ENCODE measurements at regions not wholly inside any gene's neighbourhood (a gene's known extent, or its start where the extent isn't known, plus 50 kb on each side); places are given as distances from the start of the nearest gene placed in this dataset.

GRCh38 chr17:34125010-34125409 lies 130.1 kb upstream of the CCL2 start:
- Mint-ChIP-seq H3K27ac (no peak overlapping the region), H3K27me3 (peaks cover 30 to 37% (median 30%) of the 10 kb centered on the region in 3 donors), H3K4me1 (no peaks in the 10 kb centered on the region), H3K9me3 (peaks cover 0 to 4% (median 0%) of the 10 kb centered on the region in 7 donors), H3K4me3 (peak overlapping the region in 1 of 8 donors; percentile 54), H3K36me3 (no peaks in the 10 kb centered on the region)
- DNase-seq (no peak), ATAC-seq (ENCODE audit: low read depth in 2 of 2) (no peak)

GRCh38 chr17:34125921-34126320 lies 129.2 kb upstream of the CCL2 start:
- no peak for DNase-seq
- peaks cover 0 to 4% (median 0%) of the 10 kb centered on the region in 7 donors for H3K9me3 Mint-ChIP-seq
- no peaks in the 10 kb centered on the region for H3K4me1 Mint-ChIP-seq
- H3K27ac Mint-ChIP-seq = no peak overlapping the region
- peaks cover 24 to 39% (median 26%) of the 10 kb centered on the region in 3 donors for H3K27me3 Mint-ChIP-seq
- H3K4me3 Mint-ChIP-seq = no peak overlapping the region
- no peak for ATAC-seq (ENCODE audit: low read depth in 2 of 2)
- H3K36me3 Mint-ChIP-seq = no peaks in the 10 kb centered on the region

GRCh38 chr17:34126496-34126895 lies 128.6 kb upstream of the CCL2 start:
- Mint-ChIP-seq H3K36me3 (no peaks in the 10 kb centered on the region), H3K27me3 (peaks cover 19 to 37% (median 24%) of the 10 kb centered on the region in 3 donors), H3K4me3 (no peak overlapping the region), H3K27ac (no peak overlapping the region), H3K4me1 (no peaks in the 10 kb centered on the region), H3K9me3 (peaks cover 0 to 4% (median 0%) of the 10 kb centered on the region in 7 donors)
- ATAC-seq (ENCODE audit: low read depth in 2 of 2) = no peak
- no peak for DNase-seq

- H3K27me3 Mint-ChIP-seq = peaks cover 14 to 32% (median 23%) of the 10 kb centered on the region in 3 donors
Measured at GRCh38 chr17:34126965-34127364, 128.1 kb upstream of the CCL2 start.

GRCh38 chr17:34130544-34130943 lies 124.5 kb upstream of the CCL2 start:
- Mint-ChIP-seq H3K36me3 (no peaks in the 10 kb centered on the region), H3K4me1 (no peaks in the 10 kb centered on the region), H3K27ac (no peak overlapping the region), H3K27me3 (peaks cover 11 to 28% (median 14%) of the 10 kb centered on the region in 3 donors), H3K4me3 (no peak overlapping the region), H3K9me3 (peaks cover 0 to 1% (median 0%) of the 10 kb centered on the region in 7 donors)
- ATAC-seq (ENCODE audit: low read depth in 2 of 2) = no peak
- no peak for DNase-seq

More at GRCh38 chr17:34126965-34127364, 128.1 kb upstream of the CCL2 start:
- no peaks in the 10 kb centered on the region for H3K4me1 Mint-ChIP-seq
- DNase-seq (no peak), ATAC-seq (ENCODE audit: low read depth in 2 of 2) (no peak)
- H3K4me3 Mint-ChIP-seq = no peak overlapping the region
- H3K9me3 Mint-ChIP-seq = peaks cover 0 to 4% (median 0%) of the 10 kb centered on the region in 7 donors
- no peak overlapping the region for H3K27ac Mint-ChIP-seq
- no peaks in the 10 kb centered on the region for H3K36me3 Mint-ChIP-seq

- Mint-ChIP-seq H3K27ac (no peak overlapping the region), H3K9me3 (no peaks in the 10 kb centered on the region), H3K4me3 (no peak overlapping the region), H3K4me1 (no peaks in the 10 kb centered on the region), H3K27me3 (peaks cover 11 to 27% (median 14%) of the 10 kb centered on the region in 3 donors), H3K36me3 (no peaks in the 10 kb centered on the region)
- ATAC-seq (ENCODE audit: low read depth in 2 of 2) (no peak), DNase-seq (no peak)
Measured at GRCh38 chr17:34131386-34131785, 123.7 kb upstream of the CCL2 start.

GRCh38 chr17:34133350-34133749 lies 121.7 kb upstream of the CCL2 start:
- Mint-ChIP-seq H3K36me3 (no peaks in the 10 kb centered on the region), H3K27me3 (peaks cover 14 to 17% (median 14%) of the 10 kb centered on the region in 3 donors), H3K27ac (no peak overlapping the region), H3K9me3 (no peaks in the 10 kb centered on the region), H3K4me3 (no peak overlapping the region), H3K4me1 (no peaks in the 10 kb centered on the region)
- DNase-seq = no peak
- ATAC-seq (ENCODE audit: low read depth in 2 of 2) = no peak

GRCh38 chr17:34135841-34136240 lies 119.2 kb upstream of the CCL2 start:
- Mint-ChIP-seq H3K27ac (no peak overlapping the region), H3K4me3 (no peak overlapping the region), H3K36me3 (no peaks in the 10 kb centered on the region), H3K27me3 (peaks cover 18 to 35% (median 19%) of the 10 kb centered on the region in 3 donors), H3K4me1 (no peaks in the 10 kb centered on the region), H3K9me3 (no peaks in the 10 kb centered on the region)
- ATAC-seq (ENCODE audit: low read depth in 2 of 2) = no peak
- no peak for DNase-seq

GRCh38 chr17:34140006-34140405 lies 115.1 kb upstream of the CCL2 start:
- Mint-ChIP-seq H3K4me3 (no peak overlapping the region), H3K9me3 (no peaks in the 10 kb centered on the region)

GRCh38 chr17:34141590-34141989 lies 113.5 kb upstream of the CCL2 start:
- Mint-ChIP-seq H3K4me1 (no peaks in the 10 kb centered on the region), H3K4me3 (no peak overlapping the region), H3K9me3 (no peaks in the 10 kb centered on the region), H3K27me3 (peaks cover 11 to 34% (median 17%) of the 10 kb centered on the region in 3 donors), H3K36me3 (no peaks in the 10 kb centered on the region), H3K27ac (no peak overlapping the region)
- DNase-seq = no peak
- ATAC-seq (ENCODE audit: low read depth in 2 of 2) = no peak

More at GRCh38 chr17:34140006-34140405, 115.1 kb upstream of the CCL2 start:
- Mint-ChIP-seq H3K36me3 (no peaks in the 10 kb centered on the region), H3K27ac (no peak overlapping the region), H3K27me3 (peaks cover 13 to 24% (median 13%) of the 10 kb centered on the region in 3 donors), H3K4me1 (no peaks in the 10 kb centered on the region)
- DNase-seq (no peak), ATAC-seq (ENCODE audit: low read depth in 2 of 2) (no peak)

- no peak overlapping the region for H3K4me3 Mint-ChIP-seq
- ATAC-seq (ENCODE audit: low read depth in 2 of 2) (no peak), DNase-seq (no peak)
- no peaks in the 10 kb centered on the region for H3K9me3 Mint-ChIP-seq
- H3K27ac Mint-ChIP-seq = no peak overlapping the region
- H3K4me1 Mint-ChIP-seq = no peaks in the 10 kb centered on the region
- no peaks in the 10 kb centered on the region for H3K36me3 Mint-ChIP-seq
- H3K27me3 Mint-ChIP-seq = peaks cover 8 to 38% (median 21%) of the 10 kb centered on the region in 3 donors
Measured at GRCh38 chr17:34143430-34143829, 111.7 kb upstream of the CCL2 start.

- peak; percentile 18 for DNase-seq
- H3K4me1 Mint-ChIP-seq = no peaks in the 10 kb centered on the region
- H3K9me3 Mint-ChIP-seq = peaks cover 0 to 7% (median 1%) of the 10 kb centered on the region in 7 donors
- peak in 1 of 2 donors; percentile 37 for ATAC-seq (ENCODE audit: low read depth in 2 of 2)
- peaks cover 16 to 43% (median 23%) of the 10 kb centered on the region in 3 donors for H3K27me3 Mint-ChIP-seq
- H3K36me3 Mint-ChIP-seq = no peaks in the 10 kb centered on the region
- H3K27ac Mint-ChIP-seq = no peak overlapping the region
- H3K4me3 Mint-ChIP-seq = no peak overlapping the region
Measured at GRCh38 chr17:34146440-34147043, 108.5 kb upstream of the CCL2 start.

GRCh38 chr17:34151102-34151501 lies 104.0 kb upstream of the CCL2 start:
- peaks cover 41 to 72% (median 49%) of the 10 kb centered on the region in 3 donors for H3K27me3 Mint-ChIP-seq
- ATAC-seq (ENCODE audit: low read depth in 2 of 2) (no peak), DNase-seq (no peak)
- H3K4me3 Mint-ChIP-seq = no peak overlapping the region
- no peak overlapping the region for H3K27ac Mint-ChIP-seq
- peaks cover 0 to 11% (median 7%) of the 10 kb centered on the region in 3 donors for H3K4me1 Mint-ChIP-seq
- H3K9me3 Mint-ChIP-seq = peaks cover 0 to 8% (median 2%) of the 10 kb centered on the region in 7 donors
- H3K36me3 Mint-ChIP-seq = peaks cover 0 to 8% of the 10 kb centered on the region in 2 donors

- peaks cover under 1 to 10% of the 10 kb centered on the region in 2 donors for H3K36me3 Mint-ChIP-seq
- no peak for ATAC-seq (ENCODE audit: low read depth in 2 of 2)
- H3K4me3 Mint-ChIP-seq = no peak overlapping the region
- DNase-seq = no peak
- no peak overlapping the region for H3K27ac Mint-ChIP-seq
- H3K9me3 Mint-ChIP-seq = peaks cover 0 to 11% (median 7%) of the 10 kb centered on the region in 7 donors
- peaks cover 0 to 14% (median 7%) of the 10 kb centered on the region in 3 donors for H3K4me1 Mint-ChIP-seq
- H3K27me3 Mint-ChIP-seq = peaks cover 50 to 93% (median 72%) of the 10 kb centered on the region in 3 donors
Measured at GRCh38 chr17:34153991-34154390, 101.1 kb upstream of the CCL2 start.
